Smooth muscle cell (in vitro differentiated cells): ENCODE measurements at regions not wholly inside any gene's neighbourhood (a gene's known extent, or its start where the extent isn't known, plus 50 kb on each side); places are given as distances from the start of the nearest gene placed in this dataset.
A peak's percentile ranks its signal among the peaks of the same experiment; 100 is the strongest.

Experiments used
- DNase-seq: peaks from one replicate; lab custom pipeline; 2025; ENCODE audit not compliant: unreplicated experiment; lab: John Stamatoyannopoulos, UW
- H2AFZ ChIP-seq: fragments of 200-600 bp; sonication (generic); 2 replicates; pipeline ENCODE4 v1.6.0; 2016; ENCODE audit warnings: antibody characterized with exemption, low read depth, mild to moderate bottlenecking
- H3F3A ChIP-seq: fragments of 200-600 bp; sonication (generic); 2 replicates; pipeline ENCODE4 v1.6.0; 2017; ENCODE audit warnings: antibody characterized with exemption, low read depth
- H3K27ac ChIP-seq: fragments of 200-600 bp; sonication (generic); 2 replicates; pipeline ENCODE4 v1.5.1; 2016; ENCODE audit warnings: low read depth, mild to moderate bottlenecking
- H3K27me3 ChIP-seq: fragments of 200-600 bp; sonication (generic); 2 replicates; pipeline ENCODE4 v1.6.1; 2016; ENCODE audit warnings: low read depth, mild to moderate bottlenecking
- H3K36me3 ChIP-seq: fragments of 200-600 bp; sonication (generic); 2 replicates; pipeline ENCODE4 v1.5.1; 2016; ENCODE audit warnings: low read depth
- H3K4me1 ChIP-seq: fragments of 200-600 bp; sonication (generic); 2 replicates; pipeline ENCODE4 v1.5.1; 2016; ENCODE audit warnings: low read depth
- H3K4me2 ChIP-seq: fragments of 200-600 bp; sonication (generic); 2 replicates; pipeline ENCODE4 v1.6.0; 2016; ENCODE audit warnings: mild to moderate bottlenecking
- H3K4me3 ChIP-seq: fragments of 200-600 bp; sonication (generic); 2 replicates; pipeline ENCODE4 v1.5.1; 2016; ENCODE audit warnings: mild to moderate bottlenecking
- H3K79me2 ChIP-seq: fragments of 200-600 bp; sonication (generic); 2 replicates; pipeline ENCODE4 v1.6.0; 2016; ENCODE audit warnings: low read depth, mild to moderate bottlenecking
- H3K9ac ChIP-seq: fragments of 200-600 bp; sonication (generic); 2 replicates; pipeline ENCODE4 v1.6.0; 2016; ENCODE audit warnings: low read depth
- H3K9me3 ChIP-seq: fragments of 200-600 bp; sonication (generic); replicated peaks from 2 replicates; pipeline ENCODE4 v1.5.1; 2016; ENCODE audit warnings: low read depth
- H4K20me1 ChIP-seq: fragments of 200-600 bp; sonication (generic); 2 replicates; pipeline ENCODE4 v1.6.0; 2016; ENCODE audit warnings: low read depth
- CTCF ChIP-seq: fragments of 200-600 bp; sonication (generic); IDR thresholded peaks from 2 replicates; pipeline ENCODE4 v1.5.1; 2017; ENCODE audit warnings: borderline replicate concordance, mild to moderate bottlenecking, antibody characterized with exemption; ENCODE audit not compliant: insufficient read depth, poor library complexity, severe bottlenecking
- WGBS: methylation state at CpG from one replicate; pipeline ENCODE4 v1.1.7; 2016; ENCODE audit warnings: low lambda C conversion rate; 5-methylcytosine and 5-hydroxymethylcytosine counted together

GRCh38 chr4:111400741-111401140 is 744.5 kb upstream of the FAM241A start:
- no peak overlapping the region for H3K9ac ChIP-seq
- no peak overlapping the region for H3K4me2 ChIP-seq
- H3F3A ChIP-seq = no peaks in the 10 kb centered on the region
- no peak for TF ChIP-seq CTCF
- H3K4me1 ChIP-seq = no peaks in the 10 kb centered on the region
- no peak overlapping the region for H3K4me3 ChIP-seq
- no peaks in the 10 kb centered on the region for H3K9me3 ChIP-seq
- H2AFZ ChIP-seq = no peak overlapping the region
- no peaks in the 10 kb centered on the region for H3K79me2 ChIP-seq
- 68% methylated on average over 4 of the region's 4 CpGs for whole genome bisulfite sequencing
- no peaks in the 10 kb centered on the region for H3K27me3 ChIP-seq
- no peaks in the 10 kb centered on the region for H3K36me3 ChIP-seq
- H3K27ac ChIP-seq = peak overlapping the region; percentile 11
- no peak for DNase-seq
- no peaks in the 10 kb centered on the region for H4K20me1 ChIP-seq

GRCh38 chr4:111404673-111405072 is 740.6 kb upstream of the FAM241A start:
- no peaks in the 10 kb centered on the region for H3K36me3 ChIP-seq
- no peaks in the 10 kb centered on the region for H3K27me3 ChIP-seq
- no peak overlapping the region for H3K27ac ChIP-seq
- no peak overlapping the region for H3K9ac ChIP-seq
- no peaks in the 10 kb centered on the region for H4K20me1 ChIP-seq
- H3K9me3 ChIP-seq = no peaks in the 10 kb centered on the region
- H3K4me3 ChIP-seq = no peak overlapping the region
- WGBS = 88% methylated on average over 3 of the region's 3 CpGs
- no peak for TF ChIP-seq CTCF
- H3F3A ChIP-seq = no peaks in the 10 kb centered on the region
- no peak for DNase-seq
- H2AFZ ChIP-seq = no peak overlapping the region
- H3K4me1 ChIP-seq = no peaks in the 10 kb centered on the region
- H3K79me2 ChIP-seq = no peaks in the 10 kb centered on the region
- no peak overlapping the region for H3K4me2 ChIP-seq

GRCh38 chr4:111405989-111406388 is 739.3 kb upstream of the FAM241A start:
- H3K36me3 ChIP-seq = no peaks in the 10 kb centered on the region
- DNase-seq = no peak
- H2AFZ ChIP-seq = peak overlapping the region; percentile 47
- H3K79me2 ChIP-seq = no peaks in the 10 kb centered on the region
- no peak for TF ChIP-seq CTCF
- no peak overlapping the region for H3K9ac ChIP-seq
- no peak overlapping the region for H3K4me3 ChIP-seq
- no peaks in the 10 kb centered on the region for H3K4me1 ChIP-seq
- peaks cover 2% of the 10 kb centered on the region for H3F3A ChIP-seq
- H3K27ac ChIP-seq = no peak overlapping the region
- no peaks in the 10 kb centered on the region for H4K20me1 ChIP-seq
- 96% methylated on average over 5 of the region's 5 CpGs for WGBS
- H3K27me3 ChIP-seq = no peaks in the 10 kb centered on the region
- no peak overlapping the region for H3K4me2 ChIP-seq
- H3K9me3 ChIP-seq = no peaks in the 10 kb centered on the region

- H3K9me3 ChIP-seq = no peaks in the 10 kb centered on the region
- no peak for DNase-seq
- no peaks in the 10 kb centered on the region for H4K20me1 ChIP-seq
- H3K4me2 ChIP-seq = no peak overlapping the region
- H3K4me3 ChIP-seq = no peak overlapping the region
- H3K27me3 ChIP-seq = no peaks in the 10 kb centered on the region
- no peaks in the 10 kb centered on the region for H3K4me1 ChIP-seq
- H3K27ac ChIP-seq = no peak overlapping the region
- no peak for TF ChIP-seq CTCF
- no peaks in the 10 kb centered on the region for H3K79me2 ChIP-seq
- H3F3A ChIP-seq = peaks cover 6% of the 10 kb centered on the region
- no peaks in the 10 kb centered on the region for H3K36me3 ChIP-seq
- H3K9ac ChIP-seq = no peak overlapping the region
- H2AFZ ChIP-seq = peak overlapping the region; percentile 30
Observed at GRCh38 chr4:111410571-111410970, 734.7 kb upstream of the FAM241A start.
